OCI-M1 (cell line): ENCODE measurements at regions not wholly inside any gene's neighbourhood (a gene's known extent, or its start where the extent isn't known, plus 50 kb on each side); places are given as distances from the start of the nearest gene placed in this dataset.

ENCODE experiments used
- DNase-seq: peaks from one replicate; lab custom pipeline; 2025; lab: John Stamatoyannopoulos, UW

- no peak for DNase-seq
Observed at GRCh38 chr13:105349082-105349723, 1186.3 kb downstream of the EFNB2 start.

- no peak for DNase-seq
Observed at GRCh38 chr13:105346141-105346775, 1189.2 kb downstream of the EFNB2 start.

GRCh38 chr13:105345730-105346129, 1189.7 kb downstream of the EFNB2 start:
- no peak for DNase-seq

- DNase-seq = no peak
Observed at GRCh38 chr13:105345131-105345530, 1190.3 kb downstream of the EFNB2 start.

- no peak for DNase-seq
Observed at GRCh38 chr13:105343134-105343806, 1192.2 kb downstream of the EFNB2 start.

GRCh38 chr13:105342281-105342820, 1193.1 kb downstream of the EFNB2 start:
- no peak for DNase-seq

- DNase-seq = no peak
Observed at GRCh38 chr13:105341758-105342157, 1193.7 kb downstream of the EFNB2 start.

- no peak for DNase-seq
Observed at GRCh38 chr13:105341256-105341655, 1194.2 kb downstream of the EFNB2 start.

- no peak for DNase-seq
Observed at GRCh38 chr13:105340061-105340606, 1195.3 kb downstream of the EFNB2 start.

- no peak for DNase-seq
Observed at GRCh38 chr13:105338773-105339172, 1196.7 kb downstream of the EFNB2 start.

- no peak for DNase-seq
Observed at GRCh38 chr13:105338006-105338405, 1197.5 kb downstream of the EFNB2 start.

- no peak for DNase-seq
Observed at GRCh38 chr13:105336706-105337576, 1198.5 kb downstream of the EFNB2 start.

- DNase-seq = no peak
Observed at GRCh38 chr13:105334211-105334610, 1201.3 kb downstream of the EFNB2 start.

GRCh38 chr13:105333416-105333815, 1202.0 kb downstream of the EFNB2 start:
- DNase-seq = no peak

GRCh38 chr13:105329359-105329758, 1206.1 kb downstream of the EFNB2 start:
- peak; percentile 81 for DNase-seq

GRCh38 chr13:105328212-105328611, 1207.2 kb downstream of the EFNB2 start:
- DNase-seq = no peak

GRCh38 chr13:105327581-105328126, 1207.8 kb downstream of the EFNB2 start:
- DNase-seq = no peak

GRCh38 chr13:105319875-105320274, 1215.6 kb downstream of the EFNB2 start:
- DNase-seq = no peak

- DNase-seq = no peak
Observed at GRCh38 chr13:105316731-105317130, 1218.7 kb downstream of the EFNB2 start.

GRCh38 chr13:105312906-105313305, 1222.6 kb downstream of the EFNB2 start:
- no peak for DNase-seq

GRCh38 chr13:105311094-105311493, 1224.4 kb downstream of the EFNB2 start:
- DNase-seq = no peak
